ENCODE measurements at regions not wholly inside any gene's neighbourhood (a gene's known extent, or its start where the extent isn't known, plus 50 kb on each side); places are given as distances from the start of the nearest gene placed in this dataset.

GRCh38 chr6:106757267-106757666 is 127.9 kb downstream of the QRSL1 start:
- in situ Hi-C loops (cut with MboI; ENCODE audit: low sequenced_read_pairs, unreplicated experiment) = no loop called here
- DNase-seq (ENCODE audit: low spot score) = no peak
- no peak for TF ChIP-seq CTCF (IDR thresholded peaks at IDR 0.05; ENCODE audit: borderline replicate concordance, control extremely low read depth, extremely low read depth, insufficient read depth, missing control alignments)

GRCh38 chr6:106754215-106754614 is 124.8 kb downstream of the QRSL1 start:
- in situ Hi-C loops (cut with MboI; ENCODE audit: low sequenced_read_pairs, unreplicated experiment) = no loop called here
- TF ChIP-seq CTCF (IDR thresholded peaks at IDR 0.05; ENCODE audit: borderline replicate concordance, control extremely low read depth, extremely low read depth, insufficient read depth, missing control alignments) = no peak
- DNase-seq (ENCODE audit: low spot score) = no peak

GRCh38 chr6:106752641-106753040 is 123.3 kb downstream of the QRSL1 start:
- no peak for DNase-seq (ENCODE audit: low spot score)
- TF ChIP-seq CTCF (IDR thresholded peaks at IDR 0.05; ENCODE audit: borderline replicate concordance, control extremely low read depth, extremely low read depth, insufficient read depth, missing control alignments) = no peak
- in situ Hi-C loops (cut with MboI; ENCODE audit: low sequenced_read_pairs, unreplicated experiment) = no loop called here

GRCh38 chr6:106751501-106752252 is 122.3 kb downstream of the QRSL1 start:
- in situ Hi-C loops (cut with MboI; ENCODE audit: low sequenced_read_pairs, unreplicated experiment) = no loop called here
- no peak for TF ChIP-seq CTCF (IDR thresholded peaks at IDR 0.05; ENCODE audit: borderline replicate concordance, control extremely low read depth, extremely low read depth, insufficient read depth, missing control alignments)
- no peak for DNase-seq (ENCODE audit: low spot score)

GRCh38 chr6:106750946-106751345 is 121.6 kb downstream of the QRSL1 start:
- DNase-seq (ENCODE audit: low spot score) = no peak
- TF ChIP-seq CTCF (IDR thresholded peaks at IDR 0.05; ENCODE audit: borderline replicate concordance, control extremely low read depth, extremely low read depth, insufficient read depth, missing control alignments) = no peak
- in situ Hi-C loops (cut with MboI; ENCODE audit: low sequenced_read_pairs, unreplicated experiment) = no loop called here

GRCh38 chr6:106750142-106750918 is 121.0 kb downstream of the QRSL1 start:
- TF ChIP-seq CTCF (IDR thresholded peaks at IDR 0.05; ENCODE audit: borderline replicate concordance, control extremely low read depth, extremely low read depth, insufficient read depth, missing control alignments) = no peak
- no peak for DNase-seq (ENCODE audit: low spot score)
- in situ Hi-C loops (cut with MboI; ENCODE audit: low sequenced_read_pairs, unreplicated experiment) = no loop called here
